ENCODE measurements at regions not wholly inside any gene's neighbourhood (a gene's known extent, or its start where the extent isn't known, plus 50 kb on each side); places are given as distances from the start of the nearest gene placed in this dataset.

GRCh38 chr22:47854251-47854650 lies 1091.8 kb downstream of the TBC1D22A start:
- TF ChIP-seq, protein P1, sequence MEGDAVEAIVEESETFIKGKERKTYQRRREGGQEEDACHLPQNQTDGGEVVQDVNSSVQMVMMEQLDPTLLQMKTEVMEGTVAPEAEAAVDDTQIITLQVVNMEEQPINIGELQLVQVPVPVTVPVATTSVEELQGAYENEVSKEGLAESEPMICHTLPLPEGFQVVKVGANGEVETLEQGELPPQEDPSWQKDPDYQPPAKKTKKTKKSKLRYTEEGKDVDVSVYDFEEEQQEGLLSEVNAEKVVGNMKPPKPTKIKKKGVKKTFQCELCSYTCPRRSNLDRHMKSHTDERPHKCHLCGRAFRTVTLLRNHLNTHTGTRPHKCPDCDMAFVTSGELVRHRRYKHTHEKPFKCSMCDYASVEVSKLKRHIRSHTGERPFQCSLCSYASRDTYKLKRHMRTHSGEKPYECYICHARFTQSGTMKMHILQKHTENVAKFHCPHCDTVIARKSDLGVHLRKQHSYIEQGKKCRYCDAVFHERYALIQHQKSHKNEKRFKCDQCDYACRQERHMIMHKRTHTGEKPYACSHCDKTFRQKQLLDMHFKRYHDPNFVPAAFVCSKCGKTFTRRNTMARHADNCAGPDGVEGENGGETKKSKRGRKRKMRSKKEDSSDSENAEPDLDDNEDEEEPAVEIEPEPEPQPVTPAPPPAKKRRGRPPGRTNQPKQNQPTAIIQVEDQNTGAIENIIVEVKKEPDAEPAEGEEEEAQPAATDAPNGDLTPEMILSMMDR (conservative IDR thresholded peaks at IDR 0.05; ENCODE audit: low read depth, low read length): no peak
- TF ChIP-seq EZH2 (IDR thresholded peaks at IDR 0.05; ENCODE audit: low read length, unreplicated experiment): no peak
- TF ChIP-seq EZH2phosphoT487 (IDR thresholded peaks at IDR 0.05; ENCODE audit: borderline replicate concordance, low read length): no peak

Measured in PC-3 (cell line).